NOMO-1 treated with dmso at 0.1 percent for 144 hours (cell line): ENCODE measurements at regions not wholly inside any gene's neighbourhood (a gene's known extent, or its start where the extent isn't known, plus 50 kb on each side); places are given as distances from the start of the nearest gene placed in this dataset.
"Not testable (repeated sequence)": the region's sequence is repeated elsewhere in the genome, so short reads cannot be mapped to it uniquely, and the experiment has no call there.

Experiments
- DNase-seq: peaks from one replicate; lab custom pipeline; 2025; ENCODE audit not compliant: unreplicated experiment; lab: John Stamatoyannopoulos, UW

- DNase-seq = no peak
Observed at GRCh38 chr3:176357891-176358290, 839.4 kb downstream of the TBL1XR1 start.

- no peak for DNase-seq
Observed at GRCh38 chr3:176354843-176355242, 842.4 kb downstream of the TBL1XR1 start.

GRCh38 chr3:176352716-176353334 lies 844.5 kb downstream of the TBL1XR1 start:
- no peak for DNase-seq

- no peak for DNase-seq
Observed at GRCh38 chr3:176351408-176351807, 845.9 kb downstream of the TBL1XR1 start.

GRCh38 chr3:176349706-176350105 lies 847.6 kb downstream of the TBL1XR1 start:
- no peak for DNase-seq

GRCh38 chr3:176347424-176348146 lies 849.7 kb downstream of the TBL1XR1 start:
- DNase-seq = no peak

GRCh38 chr3:176341963-176342362 lies 855.3 kb downstream of the TBL1XR1 start:
- DNase-seq = no peak

GRCh38 chr3:176328666-176329065 lies 868.6 kb downstream of the TBL1XR1 start:
- DNase-seq = no peak

- DNase-seq = no peak
Observed at GRCh38 chr3:176328198-176328597, 869.1 kb downstream of the TBL1XR1 start.

GRCh38 chr3:176326894-176327490 lies 870.3 kb downstream of the TBL1XR1 start:
- DNase-seq = not testable (repeated sequence)

GRCh38 chr3:176321532-176321931 lies 875.8 kb downstream of the TBL1XR1 start:
- DNase-seq = not testable (repeated sequence)

GRCh38 chr3:176321099-176321498 lies 876.2 kb downstream of the TBL1XR1 start:
- DNase-seq = no peak

- DNase-seq = no peak
Observed at GRCh38 chr3:176313426-176313825, 883.9 kb downstream of the TBL1XR1 start.

GRCh38 chr3:176310641-176311040 lies 886.6 kb downstream of the TBL1XR1 start:
- DNase-seq = no peak

GRCh38 chr3:176302271-176302670 lies 895.0 kb downstream of the TBL1XR1 start:
- DNase-seq = no peak

- DNase-seq = no peak
Observed at GRCh38 chr3:176296066-176296597, 901.1 kb downstream of the TBL1XR1 start.

- DNase-seq = no peak
Observed at GRCh38 chr3:176293276-176293675, 904.0 kb downstream of the TBL1XR1 start.

- no peak for DNase-seq
Observed at GRCh38 chr3:176286476-176287085, 910.7 kb downstream of the TBL1XR1 start.

- DNase-seq = no peak
Observed at GRCh38 chr3:176275538-176275937, 921.7 kb downstream of the TBL1XR1 start.

GRCh38 chr3:176275113-176275512 lies 922.2 kb downstream of the TBL1XR1 start:
- no peak for DNase-seq

- no peak for DNase-seq
Observed at GRCh38 chr3:176274161-176274560, 923.1 kb downstream of the TBL1XR1 start.

- no peak for DNase-seq
Observed at GRCh38 chr3:176262071-176262470, 935.2 kb downstream of the TBL1XR1 start.
